ENCODE measurements at regions not wholly inside any gene's neighbourhood (a gene's known extent, or its start where the extent isn't known, plus 50 kb on each side); places are given as distances from the start of the nearest gene placed in this dataset.
A peak's percentile ranks its signal among the peaks of the same experiment; 100 is the strongest.

DNA sequence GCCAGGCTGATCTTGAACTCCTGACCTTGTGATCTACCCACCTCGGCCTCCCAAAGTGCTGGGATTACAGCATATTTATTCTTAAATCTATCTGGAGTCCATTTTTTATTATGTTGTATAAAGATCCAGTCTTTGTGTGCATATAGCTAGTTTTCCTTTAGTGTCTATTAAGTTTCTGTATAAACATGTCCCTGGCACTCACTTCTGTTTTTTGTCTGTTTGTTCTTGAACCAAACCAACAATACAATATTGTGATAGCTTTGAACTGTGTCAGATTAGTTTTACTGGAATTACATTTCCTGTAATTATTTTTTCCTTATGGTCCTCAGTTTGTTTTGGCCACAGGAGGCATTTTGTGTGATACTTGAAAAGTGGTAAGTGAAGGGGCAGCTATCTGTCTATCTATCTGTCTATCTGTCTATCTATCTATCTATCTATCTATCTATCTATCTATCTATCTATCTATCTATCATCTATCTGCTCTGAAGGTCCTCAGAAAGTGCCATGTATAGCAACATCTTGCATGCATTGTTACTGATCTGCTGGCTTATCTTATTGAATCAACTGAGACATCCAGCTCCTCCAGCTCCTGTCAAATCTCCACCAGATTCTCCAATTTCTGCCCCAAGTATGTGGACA, 70.9 kb upstream of the ACVR1 start:
- Histone ChIP-seq H3K4me1 (ENCODE audit: insufficient read depth, poor library complexity, severe bottlenecking) (no peaks in the 10 kb centered on the region), H3K27me3 (ENCODE audit: insufficient read depth, poor library complexity, severe bottlenecking) (no peaks in the 10 kb centered on the region), H3K27ac (ENCODE audit: poor library complexity, severe bottlenecking) (no peak overlapping the region), H3K9me3 (ENCODE audit: severe bottlenecking) (no peaks in the 10 kb centered on the region), H3K36me3 (ENCODE audit: low read depth) (no peaks in the 10 kb centered on the region), H3K4me3 (ENCODE audit: severe bottlenecking) (no peak overlapping the region)
- TF ChIP-seq, protein P1, sequence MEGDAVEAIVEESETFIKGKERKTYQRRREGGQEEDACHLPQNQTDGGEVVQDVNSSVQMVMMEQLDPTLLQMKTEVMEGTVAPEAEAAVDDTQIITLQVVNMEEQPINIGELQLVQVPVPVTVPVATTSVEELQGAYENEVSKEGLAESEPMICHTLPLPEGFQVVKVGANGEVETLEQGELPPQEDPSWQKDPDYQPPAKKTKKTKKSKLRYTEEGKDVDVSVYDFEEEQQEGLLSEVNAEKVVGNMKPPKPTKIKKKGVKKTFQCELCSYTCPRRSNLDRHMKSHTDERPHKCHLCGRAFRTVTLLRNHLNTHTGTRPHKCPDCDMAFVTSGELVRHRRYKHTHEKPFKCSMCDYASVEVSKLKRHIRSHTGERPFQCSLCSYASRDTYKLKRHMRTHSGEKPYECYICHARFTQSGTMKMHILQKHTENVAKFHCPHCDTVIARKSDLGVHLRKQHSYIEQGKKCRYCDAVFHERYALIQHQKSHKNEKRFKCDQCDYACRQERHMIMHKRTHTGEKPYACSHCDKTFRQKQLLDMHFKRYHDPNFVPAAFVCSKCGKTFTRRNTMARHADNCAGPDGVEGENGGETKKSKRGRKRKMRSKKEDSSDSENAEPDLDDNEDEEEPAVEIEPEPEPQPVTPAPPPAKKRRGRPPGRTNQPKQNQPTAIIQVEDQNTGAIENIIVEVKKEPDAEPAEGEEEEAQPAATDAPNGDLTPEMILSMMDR (IDR thresholded peaks at IDR 0.05; ENCODE audit: poor library complexity, severe bottlenecking) = no peak
- DNase-seq (ENCODE audit: low spot score) (no peak), ATAC-seq (ENCODE audit: low read depth) (no peak)

- Histone ChIP-seq H3K27ac (ENCODE audit: poor library complexity, severe bottlenecking) (no peak overlapping the region), H3K4me1 (ENCODE audit: insufficient read depth, poor library complexity, severe bottlenecking) (peaks cover 13% of the 10 kb centered on the region), H3K36me3 (ENCODE audit: low read depth) (no peaks in the 10 kb centered on the region), H3K4me3 (ENCODE audit: severe bottlenecking) (no peak overlapping the region), H3K27me3 (ENCODE audit: insufficient read depth, poor library complexity, severe bottlenecking) (no peaks in the 10 kb centered on the region), H3K9me3 (ENCODE audit: severe bottlenecking) (no peaks in the 10 kb centered on the region)
- DNase-seq (ENCODE audit: low spot score) (no peak), ATAC-seq (ENCODE audit: low read depth) (no peak)
- TF ChIP-seq, protein P1 (IDR thresholded peaks at IDR 0.05; ENCODE audit: poor library complexity, severe bottlenecking) = no peak
Observed at GRCh38 chr2:157940024-157940423, 63.9 kb upstream of the ACVR1 start.

GRCh38 chr2:157938556-157938955, 62.4 kb upstream of the ACVR1 start:
- Histone ChIP-seq H3K4me1 (ENCODE audit: insufficient read depth, poor library complexity, severe bottlenecking) (peaks cover 13% of the 10 kb centered on the region), H3K27me3 (ENCODE audit: insufficient read depth, poor library complexity, severe bottlenecking) (no peaks in the 10 kb centered on the region), H3K27ac (ENCODE audit: poor library complexity, severe bottlenecking) (no peak overlapping the region), H3K36me3 (ENCODE audit: low read depth) (no peaks in the 10 kb centered on the region), H3K4me3 (ENCODE audit: severe bottlenecking) (no peak overlapping the region), H3K9me3 (ENCODE audit: severe bottlenecking) (no peaks in the 10 kb centered on the region)
- ATAC-seq (ENCODE audit: low read depth) (no peak), DNase-seq (ENCODE audit: low spot score) (no peak)
- TF ChIP-seq, protein P1 (IDR thresholded peaks at IDR 0.05; ENCODE audit: poor library complexity, severe bottlenecking) = no peak

GRCh38 chr2:157936406-157936805, 60.3 kb upstream of the ACVR1 start:
- TF ChIP-seq, protein P1 (IDR thresholded peaks at IDR 0.05; ENCODE audit: poor library complexity, severe bottlenecking) = no peak
- Histone ChIP-seq H3K36me3 (ENCODE audit: low read depth) (no peaks in the 10 kb centered on the region), H3K4me3 (ENCODE audit: severe bottlenecking) (no peak overlapping the region), H3K4me1 (ENCODE audit: insufficient read depth, poor library complexity, severe bottlenecking) (peaks cover 13% of the 10 kb centered on the region), H3K27ac (ENCODE audit: poor library complexity, severe bottlenecking) (peak overlapping the region; percentile 32), H3K9me3 (ENCODE audit: severe bottlenecking) (no peaks in the 10 kb centered on the region), H3K27me3 (ENCODE audit: insufficient read depth, poor library complexity, severe bottlenecking) (no peaks in the 10 kb centered on the region)
- ATAC-seq (ENCODE audit: low read depth) (peak; percentile 80), DNase-seq (ENCODE audit: low spot score) (no peak)

DNA sequence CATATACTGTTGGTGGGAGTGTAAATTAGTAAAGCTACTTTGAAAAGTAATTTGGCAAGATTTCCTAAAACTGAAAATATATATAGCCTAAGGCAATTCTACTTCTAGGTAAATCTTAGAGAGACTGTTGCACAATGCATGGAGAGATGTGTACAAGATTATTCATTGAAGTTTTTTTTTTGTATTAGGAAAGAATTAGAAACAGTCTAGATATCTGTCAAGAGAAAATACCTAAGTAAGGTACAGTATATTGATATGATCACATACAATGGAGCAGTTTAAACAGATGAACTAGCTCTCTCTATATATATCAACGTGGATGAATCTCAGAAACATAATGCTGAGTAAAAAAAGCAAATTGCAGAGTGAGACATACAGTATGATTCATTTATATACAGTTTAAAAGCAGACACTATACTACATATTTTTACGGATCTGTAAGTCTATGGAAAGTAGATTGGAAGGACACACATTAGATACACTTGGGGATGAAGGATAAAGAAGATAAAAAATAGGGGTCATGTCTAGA, 59.3 kb upstream of the ACVR1 start:
- H3K27me3 ChIP-seq (ENCODE audit: insufficient read depth, poor library complexity, severe bottlenecking) = no peaks in the 10 kb centered on the region
- peak overlapping the region; percentile 16 for H3K27ac ChIP-seq (ENCODE audit: poor library complexity, severe bottlenecking)
- TF ChIP-seq, protein P1 (IDR thresholded peaks at IDR 0.05; ENCODE audit: poor library complexity, severe bottlenecking) = no peak
- H3K4me1 ChIP-seq (ENCODE audit: insufficient read depth, poor library complexity, severe bottlenecking) = peaks cover 13% of the 10 kb centered on the region
- no peaks in the 10 kb centered on the region for H3K9me3 ChIP-seq (ENCODE audit: severe bottlenecking)
- DNase-seq (ENCODE audit: low spot score) (no peak), ATAC-seq (ENCODE audit: low read depth) (peak; percentile 51)
- H3K36me3 ChIP-seq (ENCODE audit: low read depth) = no peaks in the 10 kb centered on the region
- H3K4me3 ChIP-seq (ENCODE audit: severe bottlenecking) = no peak overlapping the region
